AG10803 (cell line): ENCODE measurements at regions not wholly inside any gene's neighbourhood (a gene's known extent, or its start where the extent isn't known, plus 50 kb on each side); places are given as distances from the start of the nearest gene placed in this dataset.

Experiments
- DNase-seq: peaks from one replicate; pipeline ENCODE4 v3.0.0; 2010; ENCODE audit warnings: low read depth
- H3K4me3 ChIP-seq: 2 replicates; pipeline ENCODE4 v1.5.1; 2011; ENCODE audit warnings: mild to moderate bottlenecking, low read length, control low read depth
- TF ChIP-seq, protein P1 (sequence below): conservative IDR thresholded peaks from 2 replicates; pipeline ENCODE4 v1.5.1; 2011; ENCODE audit warnings: mild to moderate bottlenecking, low read length, control low read depth, inconsistent platforms

DNA sequence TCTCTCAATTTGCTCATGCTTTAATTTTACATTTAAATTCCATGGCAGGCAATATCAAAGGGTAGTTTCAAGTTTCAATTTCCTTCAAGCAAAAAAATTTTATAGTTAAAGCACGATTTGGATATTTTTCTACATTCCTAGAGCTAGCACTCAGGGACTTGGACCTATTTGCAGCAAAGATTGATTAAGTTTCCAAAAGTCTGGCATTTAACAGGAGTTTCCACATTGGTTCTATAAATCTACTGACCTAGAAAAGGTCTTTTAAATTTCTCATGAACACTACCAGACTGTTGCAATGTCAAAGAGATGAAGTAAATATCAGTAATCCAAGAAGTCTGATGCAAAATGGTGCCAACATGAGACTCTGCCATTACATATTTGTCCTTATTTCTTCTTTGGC is 253.7 kb upstream of the LINC00305 start:
- H3K4me3 ChIP-seq = no peak overlapping the region
- no peak for DNase-seq
- TF ChIP-seq, protein P1, sequence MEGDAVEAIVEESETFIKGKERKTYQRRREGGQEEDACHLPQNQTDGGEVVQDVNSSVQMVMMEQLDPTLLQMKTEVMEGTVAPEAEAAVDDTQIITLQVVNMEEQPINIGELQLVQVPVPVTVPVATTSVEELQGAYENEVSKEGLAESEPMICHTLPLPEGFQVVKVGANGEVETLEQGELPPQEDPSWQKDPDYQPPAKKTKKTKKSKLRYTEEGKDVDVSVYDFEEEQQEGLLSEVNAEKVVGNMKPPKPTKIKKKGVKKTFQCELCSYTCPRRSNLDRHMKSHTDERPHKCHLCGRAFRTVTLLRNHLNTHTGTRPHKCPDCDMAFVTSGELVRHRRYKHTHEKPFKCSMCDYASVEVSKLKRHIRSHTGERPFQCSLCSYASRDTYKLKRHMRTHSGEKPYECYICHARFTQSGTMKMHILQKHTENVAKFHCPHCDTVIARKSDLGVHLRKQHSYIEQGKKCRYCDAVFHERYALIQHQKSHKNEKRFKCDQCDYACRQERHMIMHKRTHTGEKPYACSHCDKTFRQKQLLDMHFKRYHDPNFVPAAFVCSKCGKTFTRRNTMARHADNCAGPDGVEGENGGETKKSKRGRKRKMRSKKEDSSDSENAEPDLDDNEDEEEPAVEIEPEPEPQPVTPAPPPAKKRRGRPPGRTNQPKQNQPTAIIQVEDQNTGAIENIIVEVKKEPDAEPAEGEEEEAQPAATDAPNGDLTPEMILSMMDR = no peak

DNA sequence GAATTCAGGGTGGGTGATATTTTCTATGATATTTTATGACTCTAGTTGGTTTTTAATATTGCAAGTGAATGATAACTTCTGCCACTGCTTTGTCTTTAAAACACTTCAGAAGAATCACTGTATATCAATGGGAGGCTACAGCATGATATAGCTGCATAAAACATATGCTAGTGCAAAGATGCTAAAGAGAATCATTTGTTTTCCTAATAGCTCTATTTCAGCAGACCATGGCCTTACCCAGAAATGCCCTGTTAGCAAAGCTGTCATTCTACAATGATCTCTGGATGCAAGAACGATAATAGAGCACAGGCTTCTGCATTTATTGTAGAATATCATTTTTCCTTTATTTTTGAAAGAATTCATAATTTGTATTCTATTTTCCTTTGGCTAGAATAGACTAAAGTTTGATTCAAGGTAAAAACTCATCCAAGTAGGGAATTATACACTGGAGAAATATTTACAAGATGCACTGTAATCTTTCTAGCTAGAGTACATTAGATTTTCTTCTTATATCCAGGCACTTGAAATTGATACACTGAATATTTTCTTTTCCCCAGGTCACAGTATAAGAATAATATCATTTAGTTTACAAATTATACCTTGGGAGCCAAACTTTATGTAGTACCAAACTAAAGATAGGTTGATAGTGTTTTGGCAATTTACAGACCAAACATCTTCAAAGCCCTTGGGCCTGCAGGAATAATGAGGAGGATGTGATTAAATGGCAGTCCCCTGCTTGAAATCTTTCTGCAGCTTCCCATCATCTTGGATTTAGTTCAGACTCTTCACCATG is 252.6 kb upstream of the LINC00305 start:
- DNase-seq = no peak
- H3K4me3 ChIP-seq = no peak overlapping the region
- TF ChIP-seq, protein P1 = no peak

DNA sequence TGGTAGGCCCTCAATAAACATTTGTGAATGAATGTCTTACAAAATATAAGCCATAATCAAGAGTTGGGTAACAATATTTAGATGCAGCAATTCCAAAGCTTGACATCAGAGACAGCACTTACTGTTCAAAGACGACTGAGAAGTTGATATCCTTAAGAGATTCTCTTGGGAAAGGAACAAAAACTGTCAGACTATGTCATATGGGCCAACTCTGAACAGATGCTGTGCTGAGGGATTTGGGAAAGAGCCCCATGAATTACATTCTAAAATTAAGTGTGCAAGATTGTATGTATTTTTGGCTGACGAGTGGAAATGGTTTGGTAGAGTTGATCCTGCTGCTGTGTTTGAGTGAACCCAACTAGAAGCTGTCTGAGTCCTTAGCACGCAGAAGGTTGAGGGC is 250.7 kb upstream of the LINC00305 start:
- TF ChIP-seq, protein P1 = no peak
- DNase-seq = no peak
- H3K4me3 ChIP-seq = no peak overlapping the region

DNA sequence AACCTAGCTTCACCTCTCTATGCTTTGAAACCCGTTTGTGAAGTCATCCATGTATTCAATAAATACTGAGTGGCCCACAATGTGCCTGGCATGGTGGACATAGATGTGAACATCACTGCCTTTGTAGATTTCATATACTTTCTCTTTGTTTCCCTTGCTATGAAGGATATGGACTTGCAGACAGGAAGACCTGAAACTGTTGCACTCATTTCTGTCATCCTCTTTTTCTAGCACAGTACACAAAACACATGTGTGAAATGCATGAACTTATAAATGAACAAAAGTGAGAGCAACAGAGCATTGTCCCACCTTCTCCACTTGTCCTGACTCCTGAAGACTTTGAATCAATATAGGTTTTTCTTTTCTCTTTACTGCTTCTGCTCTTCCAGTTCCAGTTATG is 249.4 kb upstream of the LINC00305 start:
- no peak overlapping the region for H3K4me3 ChIP-seq
- DNase-seq = no peak
- TF ChIP-seq, protein P1 = no peak

DNA sequence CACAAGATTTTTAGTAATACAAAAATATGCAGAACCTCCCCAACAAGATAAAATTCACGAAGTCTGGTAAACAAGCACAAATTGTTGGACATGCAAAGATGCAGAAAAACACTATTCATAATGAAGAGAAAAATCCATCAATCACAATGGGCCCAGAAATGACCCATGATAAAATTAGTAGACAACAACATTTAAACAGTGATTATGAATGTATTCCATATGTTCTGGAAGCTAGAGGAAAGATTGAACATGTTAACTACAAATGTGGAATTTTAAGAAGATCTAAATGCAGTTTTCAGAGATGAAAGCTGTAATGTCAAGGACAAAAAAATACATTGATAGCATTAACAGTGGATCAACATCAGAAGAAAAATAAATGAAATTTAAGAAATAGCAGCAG is 243.3 kb upstream of the LINC00305 start:
- DNase-seq = no peak
- TF ChIP-seq, protein P1 = no peak
- H3K4me3 ChIP-seq = no peak overlapping the region

DNA sequence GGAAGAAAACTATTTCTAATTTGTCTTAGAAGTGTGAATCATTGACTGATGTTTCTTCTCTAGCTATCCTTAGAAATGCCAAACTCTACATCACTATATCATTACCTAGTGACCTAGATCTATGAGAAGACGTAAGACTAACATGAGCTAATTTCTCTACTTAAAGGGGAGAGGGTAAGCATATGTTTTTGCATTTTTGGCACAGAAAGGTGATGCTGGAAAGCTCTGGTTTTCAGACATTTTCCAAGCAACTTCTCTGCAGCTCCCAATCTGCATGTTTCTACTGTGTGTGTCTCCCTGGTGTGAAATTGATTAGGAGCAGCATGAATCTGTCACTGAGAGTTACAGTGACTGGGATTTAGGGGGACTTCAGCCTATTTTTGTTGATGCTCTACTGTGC is 235.2 kb upstream of the LINC00305 start:
- TF ChIP-seq, protein P1 = no peak
- H3K4me3 ChIP-seq = no peak overlapping the region
- DNase-seq = no peak

DNA sequence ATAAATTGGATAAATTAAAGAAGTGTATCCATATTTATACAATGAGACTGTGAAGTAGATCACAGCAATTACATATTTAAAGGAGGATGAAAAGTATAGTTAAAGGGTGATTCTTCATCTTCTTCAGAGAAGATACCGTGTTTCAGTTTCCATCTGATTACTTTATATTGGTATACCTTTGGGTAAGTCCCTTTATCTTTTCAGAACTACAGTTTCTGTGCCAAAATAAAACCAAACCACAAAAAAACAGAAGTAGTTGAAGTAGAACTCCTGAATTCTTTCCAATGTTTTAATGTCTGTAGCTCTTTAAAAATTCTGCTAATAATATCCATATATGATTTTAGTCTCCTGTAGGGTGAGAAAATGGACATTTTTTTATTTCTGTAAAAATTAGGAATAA is 231.2 kb upstream of the LINC00305 start:
- TF ChIP-seq, protein P1 = no peak
- no peak for DNase-seq
- H3K4me3 ChIP-seq = no peak overlapping the region
